Naive thymus-derived CD8-positive, alpha-beta T cell (primary cell): ENCODE measurements at regions not wholly inside any gene's neighbourhood (a gene's known extent, or its start where the extent isn't known, plus 50 kb on each side); places are given as distances from the start of the nearest gene placed in this dataset.

Source experiments
- ATAC-seq, 2 donors: fragments of 150-1000 bp; cut with Tn5 transposase in 1 of 2; sonication (Bioruptor Pico), chemical (Tn5 transposase) in 1 of 2; 1 replicate in 1 of 2; 2 replicates in 1 of 2; pipeline ENCODE4 v1.10.0; 2021; ENCODE audit warnings: mild to moderate bottlenecking in 2 of 2, moderate library complexity in 2 of 2
- POLR2A ChIA-PET: fragments of 350-600 bp; sonication (Branson Sonifier 250); formaldehyde crosslinking; loops from one replicate; lab custom pipeline; 2021; ENCODE audit warnings: antibody characterized with exemption; lab: Charles Lee
- DNase-seq, 10 donors: peaks; one replicate each; pipeline versions ENCODE4 v3.0.0 to v3.0.0-alpha.2; 2020 to 2022
- H3K27ac Mint-ChIP-seq, 10 donors: one replicate each; pipeline ENCODE4 v1.8.0; 2020 to 2022; ENCODE audit warnings: mild to moderate bottlenecking in 10 of 10, mixed read lengths in 10 of 10, moderate library complexity in 4 of 10, inconsistent platforms in 1 of 10
- H3K27me3 Mint-ChIP-seq, 5 donors: one replicate each; pipeline ENCODE4 v1.8.0; 2021 to 2022; ENCODE audit warnings: mixed read lengths in 5 of 5
- H3K36me3 Mint-ChIP-seq, 3 donors: one replicate each; pipeline ENCODE4 v1.8.0; 2020 to 2022; ENCODE audit warnings: mixed read lengths in 3 of 3, mild to moderate bottlenecking in 2 of 3, inconsistent platforms in 1 of 3
- H3K4me1 Mint-ChIP-seq, 4 donors: one replicate each; pipeline ENCODE4 v1.8.0; 2021 to 2022; ENCODE audit warnings: mixed read lengths in 4 of 4
- H3K4me3 Mint-ChIP-seq, 10 donors: one replicate each; pipeline ENCODE4 v1.8.0; 2020 to 2022; ENCODE audit warnings: mild to moderate bottlenecking in 10 of 10, mixed read lengths in 10 of 10, moderate library complexity in 6 of 10, inconsistent platforms in 1 of 10
- H3K9me3 Mint-ChIP-seq, 9 donors: one replicate each; pipeline ENCODE4 v1.8.0; 2020 to 2022; ENCODE audit warnings: mixed read lengths in 9 of 9, mild to moderate bottlenecking in 3 of 9, inconsistent platforms in 1 of 9, moderate library complexity in 1 of 9

DNA sequence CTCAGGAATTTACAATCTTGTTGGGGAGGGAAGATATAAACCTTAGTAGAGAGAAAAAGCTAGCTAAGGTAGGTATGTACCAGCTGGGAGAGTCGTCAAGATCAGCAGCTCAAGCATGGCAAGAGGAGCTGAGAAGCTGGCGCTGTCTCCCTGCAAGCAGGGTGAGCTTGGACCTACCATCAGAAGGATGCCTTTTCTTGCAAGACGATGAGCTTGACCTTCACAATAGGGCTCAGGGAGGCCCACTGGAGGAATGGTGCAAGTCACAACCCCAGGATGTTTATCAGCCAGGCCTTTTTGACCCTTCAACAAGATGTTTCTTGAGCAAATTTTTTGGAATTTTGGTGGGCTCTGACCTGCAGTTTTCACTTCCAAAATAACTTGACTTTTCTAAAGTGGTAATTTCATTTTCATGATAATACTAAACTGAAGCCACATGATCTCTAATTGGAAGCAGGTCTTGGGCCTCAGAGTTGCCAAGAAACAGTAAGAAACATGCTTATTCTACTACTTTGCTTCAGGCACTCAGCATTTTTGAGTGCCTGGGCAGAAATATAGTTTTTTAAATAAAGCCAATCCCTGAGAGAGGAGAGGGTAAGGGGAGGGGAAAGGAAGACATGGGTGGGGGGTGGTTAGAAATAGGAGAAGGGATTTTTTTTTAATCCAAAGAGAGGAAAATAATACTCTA, 258.1 kb downstream of the CLIC5 start:
- ATAC-seq (no peak), DNase-seq (no peak)
- Mint-ChIP-seq H3K9me3 (peaks cover 0 to 3% (median 0%) of the 10 kb centered on the region in 9 donors), H3K4me1 (no peaks in the 10 kb centered on the region), H3K27ac (no peak overlapping the region), H3K4me3 (no peak overlapping the region), H3K27me3 (peaks cover 2 to 12% (median 7%) of the 10 kb centered on the region in 5 donors), H3K36me3 (peaks cover 0 to 3% (median 0%) of the 10 kb centered on the region in 3 donors)
- POLR2A ChIA-PET: no interaction called here

DNA sequence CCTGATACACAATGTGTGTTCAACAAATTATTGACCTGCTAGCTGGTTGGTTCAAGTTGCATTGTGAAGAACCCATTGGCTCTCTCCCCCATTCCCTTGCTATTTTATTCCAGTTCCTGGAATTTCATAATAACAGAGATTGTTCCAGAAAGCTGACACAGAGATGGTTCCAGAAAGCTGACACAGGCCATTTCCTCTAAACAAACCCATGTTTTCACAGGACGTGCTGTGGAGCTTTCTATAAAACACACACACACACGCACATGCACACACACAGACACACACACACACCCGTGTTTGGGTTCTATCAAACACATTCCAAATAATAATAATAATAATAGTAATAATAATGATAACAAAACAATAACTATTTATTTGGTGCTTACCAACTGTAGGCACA, 259.1 kb downstream of the CLIC5 start:
- Mint-ChIP-seq H3K36me3 (no peaks in the 10 kb centered on the region), H3K4me1 (no peaks in the 10 kb centered on the region), H3K4me3 (no peak overlapping the region), H3K27me3 (peaks cover 0 to 8% (median 3%) of the 10 kb centered on the region in 5 donors), H3K27ac (no peak overlapping the region), H3K9me3 (no peaks in the 10 kb centered on the region)
- DNase-seq: no peak
- POLR2A ChIA-PET: no interaction called here
- no peak for ATAC-seq

- Mint-ChIP-seq H3K4me1 (peaks cover 0 to 2% (median 0%) of the 10 kb centered on the region in 4 donors), H3K4me3 (no peak overlapping the region), H3K9me3 (peaks cover 0 to 2% (median 0%) of the 10 kb centered on the region in 9 donors), H3K27me3 (peaks cover 0 to 9% (median 5%) of the 10 kb centered on the region in 5 donors), H3K27ac (no peak overlapping the region), H3K36me3 (no peaks in the 10 kb centered on the region)
- POLR2A ChIA-PET: no interaction called here
- ATAC-seq (no peak), DNase-seq (no peak)
Observed at GRCh38 chr6:45754432-45754831, 261.2 kb downstream of the CLIC5 start.

- Mint-ChIP-seq H3K27me3 (peaks cover 0 to 3% (median 0%) of the 10 kb centered on the region in 5 donors), H3K4me3 (no peak overlapping the region), H3K4me1 (peaks cover 2 to 13% (median 11%) of the 10 kb centered on the region in 4 donors), H3K9me3 (peaks cover 0 to 20% (median 9%) of the 10 kb centered on the region in 9 donors), H3K27ac (no peak overlapping the region), H3K36me3 (peaks cover 0 to 17% (median 5%) of the 10 kb centered on the region in 3 donors)
- POLR2A ChIA-PET: no interaction called here
- DNase-seq (no peak), ATAC-seq (no peak)
Observed at GRCh38 chr6:45746046-45746445, 269.6 kb downstream of the CLIC5 start.

DNA sequence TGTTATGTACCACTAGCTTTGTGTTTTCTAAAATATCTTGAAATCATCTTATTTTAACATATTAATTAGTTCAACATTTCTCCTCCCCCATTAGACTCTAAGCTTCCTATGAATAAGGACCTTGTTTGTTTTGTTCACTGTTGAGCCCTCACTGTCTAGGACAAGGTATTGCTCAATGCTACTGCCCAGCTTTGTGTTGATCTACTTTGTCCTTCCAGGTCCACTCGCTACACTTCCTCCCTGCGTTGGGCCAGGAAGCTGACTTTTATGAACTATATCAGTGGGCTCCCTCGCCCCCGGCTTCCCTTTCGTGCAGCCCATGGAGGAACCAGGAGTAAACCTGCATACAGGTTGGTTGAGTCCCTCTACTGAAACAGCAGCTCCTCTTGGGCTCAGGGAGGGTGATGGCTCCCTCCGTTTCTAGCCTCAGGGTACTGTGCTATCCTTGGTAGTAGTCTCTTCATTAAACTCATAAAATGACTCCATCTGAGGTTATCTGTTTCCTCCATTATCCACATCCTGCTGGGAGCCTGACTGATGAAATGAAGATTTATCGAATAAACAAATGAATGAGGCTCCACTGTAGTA, 272.5 kb downstream of the CLIC5 start:
- DNase-seq (no peak), ATAC-seq (no peak)
- H3K27ac Mint-ChIP-seq: peak overlapping the region in 1 of 10 donors; percentile 16
- peaks cover 2 to 17% (median 11%) of the 10 kb centered on the region in 4 donors for H3K4me1 Mint-ChIP-seq
- no peak overlapping the region for H3K4me3 Mint-ChIP-seq
- POLR2A ChIA-PET: no interaction called here
- H3K36me3 Mint-ChIP-seq: peaks cover 0 to 13% (median 2%) of the 10 kb centered on the region in 3 donors
- H3K27me3 Mint-ChIP-seq: peaks cover 0 to under 1% (median 0%) of the 10 kb centered on the region in 5 donors
- peaks cover 0 to 15% (median 6%) of the 10 kb centered on the region in 9 donors for H3K9me3 Mint-ChIP-seq

DNA sequence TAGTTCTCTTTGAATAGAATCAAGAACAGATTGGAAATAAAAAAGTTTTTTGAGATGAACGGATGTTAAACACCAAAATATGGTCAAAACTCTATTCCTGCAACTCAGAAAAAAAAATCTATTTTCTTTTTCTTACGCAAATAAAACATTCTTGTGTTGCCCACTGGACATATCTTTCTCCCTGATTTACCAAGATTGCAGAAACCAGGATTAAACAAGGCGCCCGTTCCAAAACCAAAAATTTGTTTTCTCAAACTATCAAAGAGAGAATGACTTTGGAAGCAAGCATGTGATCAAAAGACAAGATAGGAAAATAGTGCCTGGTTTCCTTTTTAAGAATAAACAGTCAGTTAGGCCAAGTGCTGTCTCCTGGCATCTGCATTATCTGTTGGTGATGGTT, 273.1 kb downstream of the CLIC5 start:
- ATAC-seq (no peak), DNase-seq (no peak)
- H3K9me3 Mint-ChIP-seq: peaks cover 0 to 10% (median 4%) of the 10 kb centered on the region in 9 donors
- peaks cover 0 to 7% (median 0%) of the 10 kb centered on the region in 3 donors for H3K36me3 Mint-ChIP-seq
- no peak overlapping the region for H3K4me3 Mint-ChIP-seq
- peaks cover 2 to 19% (median 11%) of the 10 kb centered on the region in 4 donors for H3K4me1 Mint-ChIP-seq
- H3K27me3 Mint-ChIP-seq: peaks cover 0 to 4% (median 0%) of the 10 kb centered on the region in 5 donors
- POLR2A ChIA-PET: no interaction called here
- H3K27ac Mint-ChIP-seq: no peak overlapping the region

DNA sequence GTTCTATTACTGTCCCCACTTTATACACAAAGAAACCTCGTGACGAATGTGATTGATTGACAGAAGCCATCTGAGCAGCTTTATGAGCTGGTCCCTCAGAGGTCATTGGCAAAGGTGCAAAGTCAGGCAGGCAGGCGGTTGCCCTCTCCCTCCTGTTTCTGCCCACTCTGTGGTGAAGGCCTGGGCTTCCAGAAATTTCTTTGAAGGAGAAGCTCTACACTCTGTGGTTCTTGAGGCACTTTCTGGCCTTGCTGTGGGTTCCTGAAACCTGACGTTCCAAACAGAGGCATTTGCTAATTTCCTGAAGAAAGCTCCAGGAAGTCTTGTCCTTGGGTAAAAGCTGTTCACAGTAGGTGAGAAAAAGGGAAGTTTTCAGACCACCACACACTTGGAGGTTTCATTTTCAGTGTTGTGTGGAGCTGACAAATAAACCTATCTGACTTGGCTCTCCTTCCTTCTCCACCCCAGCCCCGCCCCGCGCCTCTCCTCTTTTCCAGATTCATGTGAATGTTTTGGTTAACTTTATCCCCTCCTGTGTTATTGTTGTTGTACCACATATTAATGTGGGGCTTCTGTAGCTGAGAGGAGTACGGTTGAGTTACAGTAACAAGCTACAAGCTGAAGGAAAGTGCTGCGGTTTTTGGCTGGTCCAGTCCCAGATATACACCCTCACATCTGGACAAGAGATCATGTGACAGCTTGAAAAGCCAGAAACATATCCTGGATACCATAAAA, 274.1 kb downstream of the CLIC5 start:
- H3K4me1 Mint-ChIP-seq: peaks cover 2 to 19% (median 11%) of the 10 kb centered on the region in 4 donors
- peak overlapping the region in 2 of 10 donors; percentile 37 to 45 for H3K27ac Mint-ChIP-seq
- H3K36me3 Mint-ChIP-seq: no peaks in the 10 kb centered on the region
- H3K4me3 Mint-ChIP-seq: peak overlapping the region in 1 of 10 donors; percentile 6
- DNase-seq (no peak), ATAC-seq (no peak)
- peaks cover 0 to 4% (median 2%) of the 10 kb centered on the region in 5 donors for H3K27me3 Mint-ChIP-seq
- POLR2A ChIA-PET: no interaction called here
- H3K9me3 Mint-ChIP-seq: peaks cover 0 to 1% (median 0%) of the 10 kb centered on the region in 9 donors

DNA sequence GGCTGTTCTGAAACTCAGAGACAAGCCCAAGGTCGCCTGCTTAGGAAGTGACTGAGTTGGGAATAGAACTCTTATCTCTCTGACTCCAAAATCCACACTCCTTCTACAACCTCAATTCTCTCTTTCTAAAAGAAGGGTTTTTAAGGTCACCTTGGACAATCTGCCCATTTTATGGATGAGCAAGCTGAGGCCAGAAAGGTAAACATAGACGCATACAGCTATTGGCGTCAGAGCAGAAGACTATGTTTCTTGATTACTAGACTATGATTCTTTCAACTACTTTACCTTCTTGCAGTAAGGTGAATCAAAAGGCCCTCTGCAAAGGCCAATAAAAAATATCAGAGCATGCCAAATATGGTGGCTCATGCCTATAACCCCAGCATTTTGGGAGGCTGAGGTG, 276.6 kb downstream of the CLIC5 start:
- POLR2A ChIA-PET: no interaction called here
- no peak for ATAC-seq
- DNase-seq: no peak
- H3K4me3 Mint-ChIP-seq: no peak overlapping the region
- no peaks in the 10 kb centered on the region for H3K9me3 Mint-ChIP-seq
- H3K27ac Mint-ChIP-seq: no peak overlapping the region
- H3K36me3 Mint-ChIP-seq: no peaks in the 10 kb centered on the region
- peaks cover 3 to 22% (median 4%) of the 10 kb centered on the region in 5 donors for H3K27me3 Mint-ChIP-seq
- peaks cover 2 to 19% (median 11%) of the 10 kb centered on the region in 4 donors for H3K4me1 Mint-ChIP-seq

- Mint-ChIP-seq H3K4me1 (peaks cover 2 to 19% (median 11%) of the 10 kb centered on the region in 4 donors), H3K36me3 (no peaks in the 10 kb centered on the region), H3K4me3 (peak overlapping the region in 1 of 10 donors; percentile 51), H3K27ac (no peak overlapping the region), H3K27me3 (peaks cover 5 to 26% (median 7%) of the 10 kb centered on the region in 5 donors), H3K9me3 (no peaks in the 10 kb centered on the region)
- POLR2A ChIA-PET: no interaction called here
- DNase-seq (no peak), ATAC-seq (no peak)
Observed at GRCh38 chr6:45738057-45738455, 277.6 kb downstream of the CLIC5 start.

GRCh38 chr6:45737331-45738056, 278.2 kb downstream of the CLIC5 start:
- no peak for DNase-seq
- POLR2A ChIA-PET: no interaction called here
- peaks cover 2 to 19% (median 11%) of the 10 kb centered on the region in 4 donors for H3K4me1 Mint-ChIP-seq
- H3K36me3 Mint-ChIP-seq: no peaks in the 10 kb centered on the region
- peaks cover 5 to 26% (median 8%) of the 10 kb centered on the region in 5 donors for H3K27me3 Mint-ChIP-seq
- peak overlapping the region in 1 of 10 donors; percentile 51 for H3K4me3 Mint-ChIP-seq
- no peaks in the 10 kb centered on the region for H3K9me3 Mint-ChIP-seq
- no peak for ATAC-seq
- no peak overlapping the region for H3K27ac Mint-ChIP-seq

GRCh38 chr6:45736134-45736533, 279.5 kb downstream of the CLIC5 start:
- Mint-ChIP-seq H3K4me3 (no peak overlapping the region), H3K27me3 (peaks cover 5 to 26% (median 8%) of the 10 kb centered on the region in 5 donors), H3K27ac (no peak overlapping the region), H3K9me3 (no peaks in the 10 kb centered on the region), H3K4me1 (peaks cover 0 to 7% (median under 1%) of the 10 kb centered on the region in 4 donors), H3K36me3 (no peaks in the 10 kb centered on the region)
- ATAC-seq: no peak
- DNase-seq: no peak
- POLR2A ChIA-PET: no interaction called here

- DNase-seq (no peak), ATAC-seq (no peak)
- no peaks in the 10 kb centered on the region for H3K4me1 Mint-ChIP-seq
- no peak overlapping the region for H3K27ac Mint-ChIP-seq
- H3K36me3 Mint-ChIP-seq: no peaks in the 10 kb centered on the region
- peaks cover 5 to 26% (median 6%) of the 10 kb centered on the region in 5 donors for H3K27me3 Mint-ChIP-seq
- H3K4me3 Mint-ChIP-seq: no peak overlapping the region
- POLR2A ChIA-PET: no interaction called here
- no peaks in the 10 kb centered on the region for H3K9me3 Mint-ChIP-seq
Observed at GRCh38 chr6:45732731-45733130, 282.9 kb downstream of the CLIC5 start.
